NCI-H146 treated with DMSO at 0.1 percent for 48 hours (cell line): ENCODE measurements at regions not wholly inside any gene's neighbourhood (a gene's known extent, or its start where the extent isn't known, plus 50 kb on each side); places are given as distances from the start of the nearest gene placed in this dataset.
"Not testable (repeated sequence)": the region's sequence is repeated elsewhere in the genome, so short reads cannot be mapped to it uniquely, and the experiment has no call there.

Source experiments
- DNase-seq: peaks from one replicate; lab custom pipeline; 2025; ENCODE audit not compliant: unreplicated experiment; lab: John Stamatoyannopoulos, UW

GRCh38 chr4:27343411-27343810 lies 482.8 kb downstream of the STIM2 start:
- no peak for DNase-seq

DNA sequence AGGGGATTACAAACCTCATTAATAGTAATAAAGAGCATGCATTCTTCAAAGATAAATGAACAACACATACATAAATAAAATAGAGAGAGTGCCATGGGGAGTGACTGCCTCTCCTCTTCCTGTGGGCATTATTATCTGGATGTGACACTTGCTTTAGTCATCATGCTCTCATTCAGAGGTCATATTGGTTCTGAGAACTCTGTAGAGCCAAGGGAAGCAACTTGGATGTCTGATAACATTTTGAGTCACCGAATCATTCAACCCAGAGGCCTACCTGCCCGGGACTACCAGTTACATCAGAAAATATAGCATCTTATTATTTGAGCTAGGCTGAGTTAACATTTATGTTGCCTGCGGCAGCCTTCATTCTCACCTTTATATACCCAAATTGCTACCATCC lies 489.5 kb downstream of the STIM2 start:
- DNase-seq, result no peak

- DNase-seq, result no peak
Measured at GRCh38 chr4:27357283-27357682, 496.6 kb downstream of the STIM2 start.

DNA sequence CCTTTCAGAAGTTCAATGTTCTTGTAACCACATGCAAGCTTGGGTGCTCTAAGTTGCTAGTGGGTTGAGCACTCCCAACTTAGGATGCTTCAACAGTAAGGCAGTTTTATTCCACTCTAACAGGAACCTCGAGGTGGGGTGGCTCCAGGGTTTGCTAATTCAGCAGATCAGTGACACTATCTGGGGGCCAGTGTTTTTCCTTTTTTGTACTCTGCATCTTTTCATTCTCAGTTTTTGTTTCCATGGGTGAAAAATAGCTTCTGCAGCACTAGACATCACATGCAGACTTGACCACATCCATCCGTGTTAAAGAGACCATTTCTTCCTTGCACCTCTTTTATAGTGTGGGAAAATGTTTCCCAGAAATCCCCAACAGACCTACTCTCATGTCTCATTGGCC lies 497.6 kb downstream of the STIM2 start:
- no peak for DNase-seq

- no peak for DNase-seq
Measured at GRCh38 chr4:27360131-27360530, 499.5 kb downstream of the STIM2 start.

DNA sequence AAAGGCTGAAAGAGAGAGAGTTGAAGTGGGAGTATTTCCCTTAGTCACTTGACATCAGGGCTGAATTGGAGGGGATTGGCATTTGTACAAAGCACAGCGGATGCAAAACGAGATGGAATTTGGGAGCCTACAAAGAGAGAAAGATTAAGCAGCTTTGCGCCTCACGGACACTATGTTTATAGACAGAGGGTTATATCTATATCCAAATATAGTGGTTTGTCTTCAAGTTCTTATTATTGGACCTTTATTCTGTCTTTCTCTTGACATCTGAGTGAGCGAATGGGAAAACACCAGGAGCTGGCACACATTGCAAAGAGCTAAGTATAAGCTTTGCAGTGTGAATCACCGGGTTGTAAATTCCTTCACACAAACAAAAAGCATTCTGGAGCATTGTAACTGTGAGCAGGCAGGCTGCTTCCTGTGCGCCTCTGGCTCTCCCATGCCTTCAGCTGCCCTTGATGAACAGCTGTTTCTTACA lies 500.2 kb downstream of the STIM2 start:
- DNase-seq, result no peak

DNA sequence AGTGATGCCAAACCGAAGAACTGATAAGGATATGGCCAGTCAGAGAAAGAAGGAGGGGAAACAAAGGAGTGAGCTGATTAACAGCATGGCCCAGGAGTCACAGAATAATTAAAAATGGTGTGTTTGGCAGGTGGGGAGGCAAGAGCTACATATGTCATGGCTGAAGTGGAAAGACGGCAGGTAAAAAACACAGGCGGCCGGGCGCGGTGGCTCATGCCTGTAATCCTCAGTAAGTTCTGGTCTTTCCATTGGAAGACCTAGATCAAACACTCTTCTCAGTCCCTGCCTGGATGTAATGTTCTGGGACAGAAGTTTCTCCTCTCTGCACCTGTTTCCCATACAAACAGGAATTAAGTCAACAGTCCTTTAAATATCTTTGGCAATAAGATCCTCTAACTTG lies 503.9 kb downstream of the STIM2 start:
- DNase-seq, result no peak

GRCh38 chr4:27366104-27366823 lies 505.6 kb downstream of the STIM2 start:
- DNase-seq, result no peak

- no peak for DNase-seq
Measured at GRCh38 chr4:27368781-27369180, 508.1 kb downstream of the STIM2 start.

DNA sequence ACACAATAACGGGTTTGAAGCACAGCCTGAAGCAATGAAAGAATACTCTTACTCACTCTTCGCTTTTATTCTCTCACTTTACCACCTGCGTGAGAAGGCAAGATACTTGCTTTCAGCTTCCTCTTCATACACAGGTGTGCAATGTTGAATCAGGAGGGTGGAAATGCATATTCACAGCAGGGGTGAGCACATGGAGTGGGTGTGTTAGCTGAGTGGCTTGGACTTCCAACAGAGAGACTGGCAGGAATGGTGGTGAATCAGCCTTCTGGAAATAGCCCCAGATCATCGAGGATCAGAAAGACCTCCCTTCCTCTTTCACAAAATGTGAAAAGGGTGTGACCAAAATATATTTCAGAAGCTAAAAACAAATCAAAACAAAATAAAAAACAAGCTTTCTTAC lies 521.2 kb downstream of the STIM2 start:
- DNase-seq, result peak; percentile 21

DNA sequence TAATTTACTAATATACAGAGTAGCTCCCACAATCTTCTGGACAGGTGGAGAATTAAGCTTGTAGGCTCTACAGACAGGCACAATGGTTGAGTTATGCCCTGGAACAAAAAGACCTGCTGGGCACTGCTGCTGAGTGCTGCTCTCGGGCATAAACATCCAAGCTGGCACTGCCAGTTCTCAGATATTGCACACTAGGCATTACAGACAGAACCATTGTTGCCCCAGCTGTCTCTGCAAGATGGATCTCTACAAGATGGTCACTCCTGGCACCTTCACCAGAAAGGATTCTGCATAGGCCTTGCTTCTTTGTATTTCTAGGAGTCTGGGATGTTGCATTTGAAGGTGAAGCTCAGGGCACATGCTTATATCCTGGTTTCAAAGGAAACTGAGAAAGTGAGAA lies 527.1 kb downstream of the STIM2 start:
- DNase-seq, result no peak

DNA sequence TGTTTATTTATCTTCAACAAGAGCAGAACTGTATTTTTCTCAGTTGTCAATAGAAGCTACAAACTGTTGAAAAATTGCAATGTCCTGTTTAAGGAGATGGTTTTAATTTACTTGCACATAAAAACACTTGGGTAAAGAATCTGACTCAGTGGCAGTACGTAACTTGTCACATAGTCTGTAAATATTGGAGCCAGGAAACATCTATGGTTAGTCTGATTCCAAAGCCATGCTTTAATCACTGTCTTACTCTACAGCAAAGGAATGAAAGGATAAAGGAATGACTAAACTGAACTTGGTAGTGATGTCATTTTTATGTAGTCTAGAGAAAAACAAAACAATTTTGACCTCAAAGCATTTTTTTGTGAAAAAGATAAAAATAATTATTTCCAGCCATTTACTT lies 537.2 kb downstream of the STIM2 start:
- DNase-seq, result no peak

- no peak for DNase-seq
Measured at GRCh38 chr4:27398631-27399310, 538.1 kb downstream of the STIM2 start.

DNA sequence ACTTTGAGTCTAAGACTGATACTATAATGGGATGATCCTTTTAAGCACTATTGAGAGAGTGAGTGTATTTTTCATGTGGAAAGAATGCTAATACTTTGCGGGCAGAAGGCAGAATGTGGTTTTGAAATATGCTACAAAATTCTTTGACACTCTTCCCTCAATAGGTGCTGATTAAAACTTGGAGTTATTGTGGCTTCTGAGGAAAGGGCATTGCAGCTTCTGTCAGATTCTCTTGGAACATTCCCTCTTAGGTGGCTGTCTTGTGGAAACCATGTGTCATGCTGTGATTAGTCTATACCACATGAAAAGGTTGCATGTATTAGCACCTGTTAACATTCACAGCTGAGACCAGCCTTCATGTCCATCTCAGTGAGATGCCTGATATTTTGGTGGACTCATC lies 547.0 kb downstream of the STIM2 start:
- no peak for DNase-seq

- no peak for DNase-seq
Measured at GRCh38 chr4:27412613-27413012, 552.0 kb downstream of the STIM2 start.

DNA sequence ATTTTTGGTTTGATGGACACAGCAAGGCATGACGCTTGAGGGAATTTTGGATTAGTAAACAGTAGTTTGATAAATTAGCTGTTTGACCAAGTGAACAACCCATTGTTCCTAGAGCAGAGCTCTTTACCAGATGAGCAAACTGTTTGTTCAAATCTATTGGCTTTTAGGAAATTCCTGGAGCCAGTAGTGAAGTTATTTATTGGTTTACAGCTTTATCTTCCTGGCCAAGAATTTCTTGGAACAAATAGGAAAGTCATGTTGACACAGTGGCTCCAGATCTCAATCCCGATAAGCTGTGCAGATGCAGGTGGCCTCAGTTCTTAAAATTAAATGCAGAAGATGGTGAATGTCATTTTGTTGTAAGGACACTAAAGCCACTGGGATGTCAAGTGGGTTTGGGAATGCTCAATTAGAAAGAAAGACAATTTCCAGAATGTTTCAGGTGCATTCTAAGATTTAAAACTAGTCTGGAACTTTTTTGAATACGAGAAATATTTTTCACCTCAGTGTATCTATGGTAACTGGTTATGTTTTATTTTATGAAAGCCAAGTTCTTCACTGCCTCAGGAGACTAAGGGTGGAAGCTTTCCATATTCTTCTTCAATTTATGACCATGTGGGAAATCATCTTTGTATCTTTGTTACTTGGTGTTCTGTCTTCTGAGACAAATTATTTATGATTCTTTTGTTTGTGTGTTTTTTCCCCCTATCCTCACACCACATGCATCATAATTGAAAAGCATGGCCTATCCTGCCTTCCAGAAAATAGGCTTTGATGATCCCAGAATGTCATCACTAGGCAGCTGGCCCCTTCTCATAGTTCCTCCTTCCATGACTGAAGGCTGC lies 554.5 kb downstream of the STIM2 start:
- DNase-seq, result no peak

DNA sequence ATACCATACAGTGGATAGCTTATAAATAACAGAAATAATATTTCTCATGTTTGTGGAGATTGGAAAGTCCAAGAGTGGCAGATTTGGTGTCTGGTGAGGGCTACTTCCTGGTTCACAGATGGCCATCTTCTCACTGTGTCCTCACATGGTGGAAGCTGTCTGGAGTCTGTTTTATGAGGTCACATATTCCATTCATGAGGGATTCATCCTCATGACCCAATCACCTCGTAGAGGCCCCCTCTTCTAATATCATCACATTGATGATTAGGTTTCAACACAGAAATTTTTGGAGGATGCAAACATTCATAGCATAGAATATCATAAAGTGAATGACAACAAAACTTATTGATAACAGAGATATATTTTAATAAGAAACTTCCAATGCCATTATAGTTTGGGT lies 568.0 kb downstream of the STIM2 start:
- DNase-seq, result no peak

DNA sequence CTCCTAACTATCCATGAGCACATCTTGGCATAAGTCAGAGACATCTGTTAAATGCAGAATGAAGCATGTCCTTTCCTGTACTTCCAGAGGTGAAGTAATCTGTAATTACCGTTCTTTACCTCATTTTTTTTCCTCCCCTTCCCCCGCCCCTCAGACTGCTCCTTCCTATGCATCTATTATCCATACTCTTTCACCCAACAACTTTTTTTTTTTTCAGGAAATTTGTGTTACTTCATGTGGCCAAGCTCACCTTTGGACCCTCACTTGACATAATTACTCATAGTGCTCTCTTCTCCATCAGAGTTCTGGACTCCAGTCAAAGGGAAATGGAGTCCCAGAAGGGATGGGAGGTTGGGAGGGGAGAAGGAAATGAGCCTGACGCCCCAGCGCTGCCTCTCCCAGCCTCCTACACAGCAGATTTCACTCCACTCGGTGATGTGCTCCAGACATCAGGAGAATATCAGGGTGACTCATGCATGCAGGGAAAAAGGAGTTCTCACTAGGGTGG lies 568.8 kb downstream of the STIM2 start:
- DNase-seq, result no peak

GRCh38 chr4:27442146-27442545 lies 581.5 kb downstream of the STIM2 start:
- DNase-seq, result no peak

DNA sequence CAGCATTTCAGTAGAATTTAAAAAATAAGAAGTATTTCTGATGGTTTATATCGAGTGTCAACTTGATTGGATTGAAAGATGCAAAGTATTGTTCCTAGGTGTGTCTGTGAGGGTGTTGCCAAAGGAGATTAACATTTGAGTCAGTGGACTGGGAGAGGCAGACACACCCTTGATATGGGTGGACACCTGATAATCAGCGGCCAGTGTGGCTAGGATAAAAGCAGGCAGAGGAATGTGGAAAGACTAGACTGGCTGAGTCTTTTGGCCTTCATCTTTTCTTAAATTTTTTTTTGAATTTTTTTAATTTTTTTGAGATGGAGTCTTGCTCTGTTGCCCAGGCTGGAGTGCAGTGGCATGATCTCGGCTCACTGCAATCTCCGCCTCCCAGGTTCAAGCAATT lies 582.0 kb downstream of the STIM2 start:
- not testable (repeated sequence) for DNase-seq

- DNase-seq, result no peak
Measured at GRCh38 chr4:27463816-27464215, 603.2 kb downstream of the STIM2 start.

GRCh38 chr4:27467351-27467750 lies 606.7 kb downstream of the STIM2 start:
- no peak for DNase-seq
